Left ventricle myocardium superior (tissue), 1 donor: ENCODE measurements at regions not wholly inside any gene's neighbourhood (a gene's known extent, or its start where the extent isn't known, plus 50 kb on each side); places are given as distances from the start of the nearest gene placed in this dataset.
A peak's percentile ranks its signal among the peaks of the same experiment; 100 is the strongest.

Experiments
- ATAC-seq: fragments of 200-7000 bp; cut with Tn5 transposase; one replicate; pipeline ENCODE4 v1.9.1; 2020; ENCODE audit warnings: mild to moderate bottlenecking, moderate library complexity
- DNase-seq: peaks from one replicate; pipeline ENCODE4 v3.0.0-alpha.2; 2020
- intact Hi-C: fragments of 100-400 bp; cut with micrococcal nuclease; formaldehyde crosslinking; loops from one replicate; pipeline ENCODE4 v1.11.0; 2022
- donor health status: DM: no; HTN: yes; CAD: no; lungs with severe emphysema.

GRCh38 chr3:28916713-28917499, 364.0 kb upstream of the RBMS3 start:
- intact Hi-C loops: no loop called here
- DNase-seq (peak; percentile 63), ATAC-seq (peak; percentile 98)

- ATAC-seq (no peak), DNase-seq (no peak)
- intact Hi-C loops: no loop called here
These were observed 362.9 kb upstream of the RBMS3 start for GRCh38 chr3:28917895-28918475.

DNA sequence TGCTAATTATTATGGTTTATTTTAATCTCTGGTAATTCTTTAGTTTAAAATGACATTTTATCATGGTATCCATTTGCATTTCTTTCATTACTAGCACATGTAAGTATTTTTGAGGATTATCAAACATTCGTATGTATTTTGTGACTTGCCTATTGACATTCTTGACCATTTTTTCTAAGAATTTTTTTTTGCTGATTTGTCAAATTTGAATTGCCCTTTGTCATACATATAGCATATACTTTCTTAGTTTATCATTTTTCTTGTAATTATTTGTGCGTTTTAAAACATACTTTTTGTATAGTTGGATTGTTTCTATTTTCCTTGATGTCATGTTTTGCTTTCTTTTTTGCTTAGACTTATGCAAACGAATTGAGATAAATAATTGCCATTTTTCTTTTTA, 358.5 kb upstream of the RBMS3 start:
- ATAC-seq: no peak
- DNase-seq: no peak
- intact Hi-C loops: no loop called here

DNA sequence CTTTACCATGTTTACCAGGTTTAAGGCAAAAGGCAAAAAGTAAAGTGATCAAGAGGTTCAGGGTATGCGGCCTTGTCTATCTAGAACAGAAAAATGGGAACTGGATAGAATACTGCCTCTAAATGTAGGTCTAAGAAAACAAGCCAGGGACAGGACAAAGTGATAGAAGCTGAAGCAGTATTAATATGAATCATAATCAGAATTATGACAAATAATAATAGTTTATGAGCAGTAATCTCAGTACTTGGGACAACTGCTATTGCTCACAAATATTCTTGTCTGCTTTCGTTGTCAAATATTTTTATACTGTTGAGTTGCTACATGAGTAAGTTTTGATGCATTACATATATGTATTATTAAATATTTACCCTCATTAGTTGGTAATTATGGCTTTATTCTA, 356.9 kb upstream of the RBMS3 start:
- intact Hi-C loops: no loop called here
- ATAC-seq (no peak), DNase-seq (no peak)

- DNase-seq (no peak), ATAC-seq (no peak)
- intact Hi-C loops: no loop called here
These were observed 356.0 kb upstream of the RBMS3 start for GRCh38 chr3:28924744-28925360.

DNA sequence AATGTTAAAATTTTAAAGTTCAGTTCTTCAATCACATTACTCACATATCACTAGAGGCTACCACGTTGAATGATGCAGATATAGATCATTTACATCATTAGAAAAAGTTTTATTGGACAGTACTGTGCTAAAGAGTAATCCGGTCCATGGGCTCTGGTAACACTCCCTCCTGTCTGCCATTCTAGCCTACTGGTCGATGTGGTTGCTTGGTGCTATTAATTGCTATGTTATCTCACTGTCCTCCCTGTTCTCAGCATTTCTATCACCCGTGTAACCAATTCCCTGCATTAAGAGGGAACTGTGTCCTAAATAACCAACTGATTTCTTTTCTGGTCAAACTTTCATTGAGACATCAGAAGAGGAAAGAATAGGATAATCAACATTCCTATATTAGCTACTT, 347.5 kb upstream of the RBMS3 start:
- ATAC-seq: peak; percentile 52
- no peak for DNase-seq
- intact Hi-C loops: no loop called here

DNA sequence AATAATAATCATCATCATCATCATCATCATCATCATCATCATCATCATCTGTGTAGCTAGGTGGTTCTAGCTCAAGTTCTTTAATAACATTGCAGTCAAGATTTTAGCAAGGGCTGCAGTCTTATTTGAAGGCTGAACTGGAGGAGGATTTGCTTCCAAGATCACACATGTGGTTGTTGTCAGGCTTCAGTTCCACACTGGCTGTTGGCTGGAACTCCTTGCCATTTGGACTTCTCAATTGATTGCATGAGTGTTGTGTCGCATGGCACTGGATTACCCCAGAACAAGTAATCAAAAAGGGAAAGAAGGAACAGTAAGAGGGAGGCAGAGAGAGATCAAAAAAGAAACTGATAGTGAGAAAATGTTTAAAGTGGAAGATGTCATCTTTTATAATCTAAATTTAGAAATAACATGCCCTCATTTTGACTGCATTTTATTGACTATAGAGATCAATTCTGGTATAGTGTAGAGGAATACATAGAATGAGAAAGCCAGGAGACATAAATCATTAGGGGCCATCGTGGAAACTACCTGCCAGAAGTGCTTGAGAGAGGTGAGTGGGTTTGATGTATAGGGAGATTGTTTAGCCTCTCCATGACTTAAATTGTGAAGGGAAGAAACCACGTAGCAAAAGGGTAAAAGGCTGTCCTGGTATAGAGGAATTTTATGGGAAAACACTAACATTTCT, 346.6 kb upstream of the RBMS3 start:
- DNase-seq (no peak), ATAC-seq (peak; percentile 67)
- intact Hi-C loops: no loop called here

- no peak for ATAC-seq
- no peak for DNase-seq
- intact Hi-C loops: no loop called here
These were observed 345.7 kb upstream of the RBMS3 start for GRCh38 chr3:28935146-28935545.

DNA sequence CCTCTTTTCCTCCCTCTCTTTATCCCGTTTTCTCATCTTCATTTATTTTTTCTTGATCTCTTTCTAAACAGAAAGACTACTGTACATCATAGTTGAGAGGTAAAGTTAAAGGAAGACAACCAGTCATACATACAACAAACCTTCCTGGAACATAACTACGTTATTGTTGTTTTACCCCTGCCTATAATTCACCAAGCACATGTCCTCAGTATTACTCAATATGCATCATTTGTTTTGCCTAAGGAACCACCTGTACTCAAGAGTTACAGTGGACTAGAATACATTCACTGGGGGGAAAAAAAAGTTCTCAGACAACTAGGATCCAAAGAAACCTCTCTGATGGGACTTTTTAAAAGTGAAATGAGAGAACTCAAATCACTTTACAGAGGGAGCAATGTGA, 344.7 kb upstream of the RBMS3 start:
- DNase-seq (no peak), ATAC-seq (no peak)
- intact Hi-C loops: no loop called here

DNA sequence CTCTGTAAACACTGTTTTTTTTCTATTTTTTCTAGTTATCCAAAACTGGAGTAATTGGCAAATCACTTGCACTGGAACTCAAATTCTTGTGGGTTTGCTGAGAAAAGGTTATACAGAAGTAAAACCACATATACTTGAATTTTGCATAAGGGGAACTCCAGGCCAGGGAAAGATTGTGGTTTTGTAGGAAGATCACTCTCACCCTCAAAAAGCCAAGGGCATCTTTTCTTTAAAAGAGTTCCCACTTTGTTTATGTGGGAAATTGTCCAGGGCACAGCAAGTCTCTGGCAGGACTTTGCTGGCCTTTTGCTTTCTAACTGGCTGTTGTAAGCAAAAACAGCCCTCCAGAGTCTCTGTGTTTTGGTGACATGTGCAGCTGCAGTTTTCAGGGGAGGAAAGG, 340.3 kb upstream of the RBMS3 start:
- ATAC-seq (peak; percentile 69), DNase-seq (no peak)
- intact Hi-C loops: no loop called here

- intact Hi-C loops: no loop called here
- ATAC-seq (no peak), DNase-seq (no peak)
These were observed 339.9 kb upstream of the RBMS3 start for GRCh38 chr3:28940994-28941393.

GRCh38 chr3:28947061-28947460, 333.8 kb upstream of the RBMS3 start:
- intact Hi-C loops: no loop called here
- DNase-seq (no peak), ATAC-seq (no peak)

GRCh38 chr3:28947751-28948150, 333.1 kb upstream of the RBMS3 start:
- ATAC-seq (no peak), DNase-seq (no peak)
- intact Hi-C loops: no loop called here

GRCh38 chr3:28948685-28949084, 332.2 kb upstream of the RBMS3 start:
- intact Hi-C loops: no loop called here
- peak; percentile 64 for ATAC-seq

GRCh38 chr3:28949580-28949979, 331.3 kb upstream of the RBMS3 start:
- no peak for DNase-seq
- intact Hi-C loops: no loop called here
- ATAC-seq: no peak

More at GRCh38 chr3:28948685-28949084, 332.2 kb upstream of the RBMS3 start:
- no peak for DNase-seq

GRCh38 chr3:28950614-28951013, 330.3 kb upstream of the RBMS3 start:
- ATAC-seq (no peak), DNase-seq (no peak)
- intact Hi-C loops: no loop called here

DNA sequence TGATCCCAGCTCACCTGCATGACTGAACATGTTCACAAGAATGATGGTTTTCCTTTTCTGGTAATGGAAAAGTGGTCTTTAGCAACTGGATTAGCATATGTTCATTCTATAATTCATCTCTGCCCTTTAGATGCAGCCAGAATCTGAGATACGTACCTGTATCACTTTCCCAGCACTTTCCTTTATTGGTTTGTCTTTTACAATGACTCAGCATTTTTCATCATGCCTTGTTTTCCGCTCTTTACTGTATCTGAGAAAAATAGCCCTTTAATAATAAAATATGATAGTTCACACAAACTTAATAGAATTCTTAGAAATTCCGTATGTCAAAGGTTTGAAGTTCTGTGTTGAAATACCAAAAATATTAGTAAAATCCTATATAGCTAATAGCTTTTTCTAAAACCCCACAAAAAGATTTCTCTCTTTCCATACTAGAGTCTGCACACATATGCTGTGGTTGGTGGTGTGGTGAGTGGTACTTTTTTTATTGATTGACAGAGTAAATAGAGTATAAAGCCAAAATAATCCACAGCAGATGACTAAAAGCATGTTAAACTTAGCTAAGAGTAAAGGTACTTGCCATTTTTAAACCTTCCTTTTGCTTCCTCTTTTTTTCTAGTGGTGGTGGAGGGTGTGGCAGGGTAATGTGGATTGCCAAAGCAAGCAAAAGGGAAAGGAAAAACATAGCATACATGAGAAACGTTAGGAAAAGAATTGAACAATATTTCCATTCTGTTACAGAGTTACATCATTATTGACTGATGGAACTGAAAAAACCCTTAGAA, 328.9 kb upstream of the RBMS3 start:
- ATAC-seq: no peak
- DNase-seq: no peak
- intact Hi-C loops: no loop called here

- intact Hi-C loops: no loop called here
- no peak for DNase-seq
- ATAC-seq: no peak
These were observed 322.2 kb upstream of the RBMS3 start for GRCh38 chr3:28958656-28959055.

- intact Hi-C loops: no loop called here
- DNase-seq: no peak
- ATAC-seq: no peak
These were observed 309.7 kb upstream of the RBMS3 start for GRCh38 chr3:28971156-28971555.
